Activated T-cell treated with anti-CD3 and anti-CD28 coated beads, Interleukin-2, amount 50 U/mL, for 24 hours (primary cell): ENCODE measurements at regions not wholly inside any gene's neighbourhood (a gene's known extent, or its start where the extent isn't known, plus 50 kb on each side); places are given as distances from the start of the nearest gene placed in this dataset.
"Not testable (repeated sequence)": the region's sequence is repeated elsewhere in the genome, so short reads cannot be mapped to it uniquely, and the experiment has no call there.

Experiments used
- DNase-seq: peaks from one replicate; pipeline ENCODE4 v3.0.0-alpha.2; 2020
- H3K27ac Mint-ChIP-seq: 2 replicates; pipeline ENCODE4 v1.8.0; 2020; ENCODE audit warnings: mild to moderate bottlenecking, mixed read lengths
- H3K27me3 Mint-ChIP-seq: 2 replicates; pipeline ENCODE4 v1.8.0; 2020; ENCODE audit warnings: mixed read lengths
- H3K36me3 Mint-ChIP-seq: 2 replicates; pipeline ENCODE4 v1.8.0; 2020; ENCODE audit warnings: low read depth, mixed read lengths
- H3K4me1 Mint-ChIP-seq: 2 replicates; pipeline ENCODE4 v1.8.0; 2020; ENCODE audit warnings: low read depth, mixed read lengths
- H3K4me3 Mint-ChIP-seq: 2 replicates; pipeline ENCODE4 v1.8.0; 2020; ENCODE audit warnings: mild to moderate bottlenecking, moderate library complexity, mixed read lengths
- H3K9me3 Mint-ChIP-seq: 2 replicates; pipeline ENCODE4 v1.8.0; 2020; ENCODE audit warnings: mixed read lengths

- Mint-ChIP-seq H3K4me1 (no peaks in the 10 kb centered on the region), H3K27ac (no peak overlapping the region), H3K27me3 (peaks cover 9% of the 10 kb centered on the region), H3K9me3 (no peaks in the 10 kb centered on the region), H3K36me3 (no peaks in the 10 kb centered on the region), H3K4me3 (no peak overlapping the region)
- DNase-seq, result no peak
Measured at GRCh38 chr10:117463545-117463920, 79.0 kb upstream of the EMX2 start.

DNA sequence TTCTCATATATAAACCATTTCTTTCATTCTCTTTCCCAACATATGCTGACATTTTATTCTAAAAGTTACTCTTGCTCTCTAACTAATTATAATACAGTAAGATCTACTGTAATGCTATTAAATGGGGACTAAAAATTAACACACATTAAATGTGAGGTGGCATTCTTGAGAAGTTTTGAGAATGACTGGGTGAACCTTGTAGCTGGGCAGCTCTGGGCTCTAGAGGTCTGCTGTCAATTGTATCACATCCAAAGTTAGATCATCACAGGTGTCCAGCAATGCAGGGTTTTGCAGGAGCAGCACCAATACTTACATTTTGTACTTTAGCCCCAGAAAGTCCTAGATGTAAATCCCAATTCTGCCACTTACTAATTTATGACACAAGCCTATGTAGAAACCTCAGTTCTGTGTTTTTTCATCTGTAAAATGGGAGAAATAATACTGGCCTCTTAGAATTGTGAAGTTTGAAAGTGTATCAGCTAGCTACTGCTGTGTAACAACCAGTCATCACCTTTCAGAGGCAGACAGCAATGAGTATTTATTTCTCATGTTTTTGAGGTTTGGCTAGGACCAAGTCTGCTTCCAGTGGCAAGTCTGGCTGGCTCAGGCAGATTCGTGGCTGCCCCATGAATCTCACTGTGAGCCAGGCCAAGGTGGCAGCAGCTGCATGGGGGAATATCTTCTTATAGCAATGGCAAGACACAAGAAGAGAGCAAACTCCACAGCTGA is 79.6 kb upstream of the EMX2 start:
- peaks cover 14% of the 10 kb centered on the region for H3K27me3 Mint-ChIP-seq
- DNase-seq, result no peak
- H3K9me3 Mint-ChIP-seq, result no peaks in the 10 kb centered on the region
- no peak overlapping the region for H3K4me3 Mint-ChIP-seq
- no peak overlapping the region for H3K27ac Mint-ChIP-seq
- no peaks in the 10 kb centered on the region for H3K4me1 Mint-ChIP-seq
- H3K36me3 Mint-ChIP-seq, result no peaks in the 10 kb centered on the region

DNA sequence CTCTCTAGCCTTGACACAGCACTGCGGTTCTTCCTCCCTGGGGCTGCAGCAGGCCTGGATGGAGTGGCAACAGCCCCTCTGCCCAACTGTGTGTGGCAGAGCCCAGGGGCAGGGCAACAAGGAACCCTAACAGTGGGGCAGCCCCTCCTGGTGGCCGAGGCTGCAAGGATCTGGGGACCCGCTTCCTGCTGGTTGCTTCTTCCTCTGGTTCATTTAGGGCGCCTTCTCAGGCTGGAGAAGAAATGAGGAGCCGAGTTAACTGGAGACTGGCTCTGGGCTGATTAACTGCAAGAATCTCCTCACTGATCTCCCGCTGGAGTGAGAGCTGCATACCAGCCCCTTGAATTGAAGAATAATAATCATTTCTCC is 80.1 kb upstream of the EMX2 start:
- H3K27ac Mint-ChIP-seq, result no peak overlapping the region
- no peaks in the 10 kb centered on the region for H3K4me1 Mint-ChIP-seq
- no peaks in the 10 kb centered on the region for H3K36me3 Mint-ChIP-seq
- no peaks in the 10 kb centered on the region for H3K9me3 Mint-ChIP-seq
- no peak overlapping the region for H3K4me3 Mint-ChIP-seq
- DNase-seq, result no peak
- peaks cover 16% of the 10 kb centered on the region for H3K27me3 Mint-ChIP-seq

GRCh38 chr10:117461766-117462423 is 80.7 kb upstream of the EMX2 start:
- no peaks in the 10 kb centered on the region for H3K36me3 Mint-ChIP-seq
- no peaks in the 10 kb centered on the region for H3K9me3 Mint-ChIP-seq
- no peak overlapping the region for H3K27ac Mint-ChIP-seq
- DNase-seq, result no peak
- H3K27me3 Mint-ChIP-seq, result peaks cover 18% of the 10 kb centered on the region
- no peaks in the 10 kb centered on the region for H3K4me1 Mint-ChIP-seq
- no peak overlapping the region for H3K4me3 Mint-ChIP-seq

- H3K36me3 Mint-ChIP-seq, result no peaks in the 10 kb centered on the region
Measured at GRCh38 chr10:117460846-117461765, 81.4 kb upstream of the EMX2 start.

DNA sequence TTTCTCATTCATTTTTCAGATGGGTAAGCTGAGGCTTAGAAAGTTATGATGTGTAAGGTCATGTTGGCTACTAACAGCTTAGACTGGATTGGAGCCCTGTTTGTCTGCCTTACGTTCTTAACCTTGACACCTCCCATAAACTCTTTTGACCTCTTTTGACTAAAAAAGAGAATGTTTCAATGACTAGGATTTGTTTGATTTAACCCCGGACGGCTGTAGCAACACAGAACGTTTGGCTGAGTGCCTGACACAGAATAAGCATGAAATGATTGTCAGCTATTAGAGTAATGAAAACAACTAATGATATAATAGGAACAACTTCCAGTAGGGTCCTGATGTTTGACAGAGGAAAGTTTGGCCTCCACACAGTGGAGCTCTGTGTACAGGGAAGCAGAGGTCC is 83.3 kb upstream of the PDZD8 start:
- Mint-ChIP-seq H3K9me3 (no peaks in the 10 kb centered on the region), H3K27me3 (peaks cover 30% of the 10 kb centered on the region), H3K36me3 (no peaks in the 10 kb centered on the region), H3K27ac (no peak overlapping the region), H3K4me3 (no peak overlapping the region), H3K4me1 (no peaks in the 10 kb centered on the region)
- DNase-seq, result no peak

More at GRCh38 chr10:117460846-117461765, 81.4 kb upstream of the EMX2 start:
- Mint-ChIP-seq H3K27me3 (peaks cover 20% of the 10 kb centered on the region), H3K4me1 (no peaks in the 10 kb centered on the region), H3K27ac (no peak overlapping the region), H3K4me3 (no peak overlapping the region), H3K9me3 (no peaks in the 10 kb centered on the region)
- DNase-seq, result no peak

DNA sequence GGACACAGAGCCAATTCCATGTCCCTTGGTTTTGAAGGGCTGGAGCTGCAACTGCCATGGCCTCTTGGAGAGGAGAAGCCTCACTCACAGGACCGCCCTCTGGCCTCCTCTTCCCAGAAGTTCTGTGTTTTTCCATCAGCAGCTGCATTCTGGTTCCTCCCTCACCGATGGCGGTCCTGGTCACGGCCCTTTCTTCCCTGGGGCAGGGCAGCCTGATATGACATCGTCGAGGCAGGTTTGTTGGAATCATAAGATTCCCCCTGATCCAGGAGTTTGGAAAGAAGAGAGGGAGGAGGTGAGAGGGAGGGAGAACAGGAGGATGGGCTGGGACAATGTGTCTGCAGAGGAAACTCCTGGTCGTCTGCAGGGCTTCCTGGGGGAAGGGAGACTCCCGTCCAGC is 82.7 kb upstream of the PDZD8 start:
- H3K9me3 Mint-ChIP-seq, result peaks cover 5% of the 10 kb centered on the region
- peaks cover 35% of the 10 kb centered on the region for H3K27me3 Mint-ChIP-seq
- H3K36me3 Mint-ChIP-seq, result no peaks in the 10 kb centered on the region
- H3K4me3 Mint-ChIP-seq, result no peak overlapping the region
- H3K4me1 Mint-ChIP-seq, result no peaks in the 10 kb centered on the region
- H3K27ac Mint-ChIP-seq, result no peak overlapping the region
- DNase-seq, result no peak

- H3K27me3 Mint-ChIP-seq, result peaks cover 39% of the 10 kb centered on the region
- no peaks in the 10 kb centered on the region for H3K4me1 Mint-ChIP-seq
- DNase-seq, result no peak
- no peak overlapping the region for H3K4me3 Mint-ChIP-seq
- H3K36me3 Mint-ChIP-seq, result no peaks in the 10 kb centered on the region
- H3K9me3 Mint-ChIP-seq, result peaks cover 8% of the 10 kb centered on the region
- no peak overlapping the region for H3K27ac Mint-ChIP-seq
Measured at GRCh38 chr10:117457071-117457810, 82.0 kb upstream of the PDZD8 start.

DNA sequence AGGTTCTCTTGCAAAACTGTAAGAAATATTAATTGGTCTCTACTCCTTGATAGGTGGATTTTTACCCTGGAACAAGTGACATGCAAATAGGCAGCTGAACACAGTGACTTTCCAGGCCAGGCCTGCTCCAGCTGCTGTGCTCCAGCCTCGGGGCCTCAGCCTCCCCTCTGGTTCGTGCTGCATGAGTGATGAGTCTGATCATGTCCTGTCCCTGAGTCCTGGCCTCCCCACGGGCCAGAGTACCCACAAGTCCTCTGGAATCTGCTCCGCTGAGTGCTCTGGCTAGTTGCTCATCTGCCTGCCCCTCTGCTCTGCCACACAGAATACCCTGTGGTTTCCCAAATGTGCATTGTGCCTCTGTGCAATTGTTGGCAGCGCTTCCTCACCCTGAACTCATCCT is 80.1 kb upstream of the PDZD8 start:
- no peak for DNase-seq
- no peak overlapping the region for H3K4me3 Mint-ChIP-seq
- no peaks in the 10 kb centered on the region for H3K36me3 Mint-ChIP-seq
- H3K27me3 Mint-ChIP-seq, result peaks cover 45% of the 10 kb centered on the region
- no peaks in the 10 kb centered on the region for H3K4me1 Mint-ChIP-seq
- no peak overlapping the region for H3K27ac Mint-ChIP-seq
- H3K9me3 Mint-ChIP-seq, result peaks cover 8% of the 10 kb centered on the region

DNA sequence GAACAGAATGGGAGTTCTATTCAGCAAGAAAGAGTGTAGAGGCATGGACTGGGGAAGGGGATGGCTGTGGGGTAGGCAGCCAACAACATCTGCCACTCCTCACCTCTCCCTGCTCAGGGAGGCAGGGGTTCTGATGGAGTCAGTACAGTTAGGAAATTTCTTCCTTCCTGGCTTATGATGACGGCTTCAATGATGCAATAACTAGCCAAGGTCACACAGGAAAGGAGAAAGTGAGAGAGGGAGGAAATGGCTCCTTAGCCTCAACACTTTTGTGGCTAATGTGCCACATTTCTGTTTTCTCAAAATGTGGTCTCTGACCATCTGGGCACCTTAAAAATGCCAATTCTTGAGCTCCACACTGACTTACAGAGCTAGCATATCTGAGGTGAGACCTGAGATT is 79.3 kb upstream of the PDZD8 start:
- Mint-ChIP-seq H3K27ac (no peak overlapping the region), H3K4me3 (no peak overlapping the region), H3K27me3 (peaks cover 46% of the 10 kb centered on the region), H3K4me1 (no peaks in the 10 kb centered on the region), H3K9me3 (peaks cover 8% of the 10 kb centered on the region), H3K36me3 (no peaks in the 10 kb centered on the region)
- DNase-seq, result no peak

DNA sequence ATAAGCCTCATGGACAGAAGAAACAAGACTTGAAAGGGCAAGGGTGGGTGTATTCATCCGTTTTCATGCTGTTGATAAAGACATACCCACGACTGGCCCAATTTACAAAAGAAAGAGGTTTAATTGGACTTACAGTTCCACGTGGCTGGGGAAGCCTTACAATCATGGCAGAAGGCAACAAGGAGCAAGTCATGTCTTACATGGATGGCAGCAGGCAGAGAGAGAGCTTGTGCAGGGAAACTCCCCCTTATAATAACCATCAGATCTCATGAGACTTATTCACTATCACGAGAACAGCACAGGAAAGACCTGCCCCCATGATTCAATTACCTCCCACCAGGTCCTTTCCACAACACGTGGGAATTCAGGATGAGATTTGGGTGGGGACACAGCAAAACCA is 78.2 kb upstream of the PDZD8 start:
- H3K9me3 Mint-ChIP-seq, H3K36me3 Mint-ChIP-seq, H3K4me3 Mint-ChIP-seq, H3K27ac Mint-ChIP-seq, H3K4me1 Mint-ChIP-seq, DNase-seq: not testable (repeated sequence)
- H3K27me3 Mint-ChIP-seq, result peaks cover 41% of the 10 kb centered on the region

DNA sequence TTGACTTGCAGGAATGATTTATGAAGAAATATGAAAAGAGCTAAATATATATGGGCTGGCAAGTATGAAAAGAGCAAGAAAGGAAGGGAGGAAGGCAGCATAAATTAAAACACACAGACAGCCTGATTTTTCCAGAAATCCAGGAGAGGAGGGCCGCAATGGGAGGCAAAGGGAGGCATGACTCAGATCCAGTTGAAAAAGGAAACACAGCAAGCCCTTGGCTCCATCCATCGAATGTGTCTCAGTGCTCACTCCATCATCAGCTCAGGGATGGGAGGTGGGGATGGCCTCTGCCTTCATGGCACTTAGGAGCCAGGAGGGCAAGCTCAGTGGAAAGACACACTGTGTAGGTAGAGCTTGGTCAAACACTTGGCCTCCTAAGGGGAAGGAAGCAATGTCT is 75.7 kb upstream of the PDZD8 start:
- DNase-seq, result no peak
- Mint-ChIP-seq H3K27me3 (peaks cover 35% of the 10 kb centered on the region), H3K9me3 (peaks cover 23% of the 10 kb centered on the region), H3K27ac (no peak overlapping the region), H3K4me3 (no peak overlapping the region), H3K36me3 (no peaks in the 10 kb centered on the region), H3K4me1 (no peaks in the 10 kb centered on the region)

DNA sequence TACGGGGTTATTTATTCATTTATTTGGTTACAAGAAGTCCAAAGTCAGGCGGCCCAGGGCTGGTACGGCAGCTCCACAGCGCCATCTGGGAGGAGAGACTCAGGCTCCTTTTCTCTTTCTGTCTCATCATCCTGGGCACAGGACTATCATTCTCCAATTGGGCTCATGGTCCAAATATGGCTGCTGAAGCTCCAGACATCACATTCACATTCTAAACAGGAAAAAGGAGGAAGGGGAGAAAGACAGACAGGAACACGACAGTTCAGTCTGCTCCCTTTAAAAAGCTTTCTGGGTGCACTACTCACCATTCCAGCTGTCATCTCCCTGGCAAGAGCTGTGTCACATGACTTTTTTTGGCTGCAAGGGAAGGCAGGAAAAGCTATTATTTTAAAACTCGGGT is 74.4 kb upstream of the PDZD8 start:
- Mint-ChIP-seq H3K4me1 (no peaks in the 10 kb centered on the region), H3K27ac (no peak overlapping the region), H3K9me3 (peaks cover 30% of the 10 kb centered on the region), H3K36me3 (no peaks in the 10 kb centered on the region), H3K4me3 (no peak overlapping the region), H3K27me3 (peaks cover 39% of the 10 kb centered on the region)
- DNase-seq, result no peak

GRCh38 chr10:117448802-117449201 is 73.6 kb upstream of the PDZD8 start:
- no peak for DNase-seq
- Mint-ChIP-seq H3K36me3 (no peaks in the 10 kb centered on the region), H3K4me3 (no peak overlapping the region), H3K9me3 (peaks cover 30% of the 10 kb centered on the region), H3K27me3 (peaks cover 34% of the 10 kb centered on the region), H3K27ac (no peak overlapping the region), H3K4me1 (no peaks in the 10 kb centered on the region)
